ENCODE measurements at regions not wholly inside any gene's neighbourhood (a gene's known extent, or its start where the extent isn't known, plus 50 kb on each side); places are given as distances from the start of the nearest gene placed in this dataset.

- TF ChIP-seq, protein P1, sequence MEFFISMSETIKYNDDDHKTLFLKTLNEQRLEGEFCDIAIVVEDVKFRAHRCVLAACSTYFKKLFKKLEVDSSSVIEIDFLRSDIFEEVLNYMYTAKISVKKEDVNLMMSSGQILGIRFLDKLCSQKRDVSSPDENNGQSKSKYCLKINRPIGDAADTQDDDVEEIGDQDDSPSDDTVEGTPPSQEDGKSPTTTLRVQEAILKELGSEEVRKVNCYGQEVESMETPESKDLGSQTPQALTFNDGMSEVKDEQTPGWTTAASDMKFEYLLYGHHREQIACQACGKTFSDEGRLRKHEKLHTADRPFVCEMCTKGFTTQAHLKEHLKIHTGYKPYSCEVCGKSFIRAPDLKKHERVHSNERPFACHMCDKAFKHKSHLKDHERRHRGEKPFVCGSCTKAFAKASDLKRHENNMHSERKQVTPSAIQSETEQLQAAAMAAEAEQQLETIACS (CRISPR knock-in tag; IDR thresholded peaks at IDR 0.05) = no peak
- 0 out of 2 replicates have a peak, but pooled peaks have one; percentile 22 for TF ChIP-seq ZNF225 (CRISPR knock-in tag; IDR thresholded peaks at IDR 0.05)
- peak; percentile 94 for TF ChIP-seq ZNF652 (CRISPR knock-in tag; IDR thresholded peaks at IDR 0.05; ENCODE audit: borderline replicate concordance, low read depth)
- TF ChIP-seq, protein P2, sequence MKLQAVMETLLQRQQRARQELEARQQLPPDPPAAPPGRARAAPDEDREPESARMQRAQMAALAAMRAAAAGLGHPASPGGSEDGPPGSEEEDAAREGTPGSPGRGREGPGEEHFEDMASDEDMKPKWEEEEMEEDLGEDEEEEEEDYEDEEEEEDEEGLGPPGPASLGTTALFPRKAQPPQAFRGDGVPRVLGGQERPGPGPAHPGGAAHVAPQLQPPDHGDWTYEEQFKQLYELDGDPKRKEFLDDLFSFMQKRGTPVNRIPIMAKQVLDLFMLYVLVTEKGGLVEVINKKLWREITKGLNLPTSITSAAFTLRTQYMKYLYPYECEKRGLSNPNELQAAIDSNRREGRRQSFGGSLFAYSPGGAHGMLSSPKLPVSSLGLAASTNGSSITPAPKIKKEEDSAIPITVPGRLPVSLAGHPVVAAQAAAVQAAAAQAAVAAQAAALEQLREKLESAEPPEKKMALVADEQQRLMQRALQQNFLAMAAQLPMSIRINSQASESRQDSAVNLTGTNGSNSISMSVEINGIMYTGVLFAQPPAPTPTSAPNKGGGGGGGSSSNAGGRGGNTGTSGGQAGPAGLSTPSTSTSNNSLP (IDR thresholded peaks at IDR 0.05; ENCODE audit: low read depth, low read length) = 0 out of 2 replicates have a peak, but pooled peaks have one; percentile 29
- TF ChIP-seq, protein P3, sequence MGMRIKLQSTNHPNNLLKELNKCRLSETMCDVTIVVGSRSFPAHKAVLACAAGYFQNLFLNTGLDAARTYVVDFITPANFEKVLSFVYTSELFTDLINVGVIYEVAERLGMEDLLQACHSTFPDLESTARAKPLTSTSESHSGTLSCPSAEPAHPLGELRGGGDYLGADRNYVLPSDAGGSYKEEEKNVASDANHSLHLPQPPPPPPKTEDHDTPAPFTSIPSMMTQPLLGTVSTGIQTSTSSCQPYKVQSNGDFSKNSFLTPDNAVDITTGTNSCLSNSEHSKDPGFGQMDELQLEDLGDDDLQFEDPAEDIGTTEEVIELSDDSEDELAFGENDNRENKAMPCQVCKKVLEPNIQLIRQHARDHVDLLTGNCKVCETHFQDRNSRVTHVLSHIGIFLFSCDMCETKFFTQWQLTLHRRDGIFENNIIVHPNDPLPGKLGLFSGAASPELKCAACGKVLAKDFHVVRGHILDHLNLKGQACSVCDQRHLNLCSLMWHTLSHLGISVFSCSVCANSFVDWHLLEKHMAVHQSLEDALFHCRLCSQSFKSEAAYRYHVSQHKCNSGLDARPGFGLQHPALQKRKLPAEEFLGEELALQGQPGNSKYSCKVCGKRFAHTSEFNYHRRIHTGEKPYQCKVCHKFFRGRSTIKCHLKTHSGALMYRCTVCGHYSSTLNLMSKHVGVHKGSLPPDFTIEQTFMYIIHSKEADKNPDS (CRISPR knock-in tag; IDR thresholded peaks at IDR 0.05) = no peak
- TF ChIP-seq TFDP2 (CRISPR knock-in tag; IDR thresholded peaks at IDR 0.05) = 0 out of 2 replicates have a peak, but pooled peaks have one; percentile 47
- peak; percentile 90 for TF ChIP-seq PAXIP1 (CRISPR knock-in tag; conservative IDR thresholded peaks at IDR 0.05)
- peak; percentile 58; the same call in 1 of the 2 replicates for TF ChIP-seq ZNF558 (CRISPR knock-in tag; IDR thresholded peaks at IDR 0.05; ENCODE audit: borderline replicate concordance)
- peak; percentile 94 for TF ChIP-seq ZNF18 (CRISPR knock-in tag; IDR thresholded peaks at IDR 0.05; ENCODE audit: insufficient replicate concordance)
- TF ChIP-seq ZNF878 (CRISPR knock-in tag; IDR thresholded peaks at IDR 0.05) = peak; percentile 86; the same call in 1 of the 2 replicates
- TF ChIP-seq NCOR1 (IDR thresholded peaks at IDR 0.05; ENCODE audit: borderline replicate concordance, low read length) = peak; percentile 79; the same call in 1 of the 2 replicates
- TF ChIP-seq MIXL1 (CRISPR knock-in tag; IDR thresholded peaks at IDR 0.05) = peak; percentile 92
- peak; percentile 36; the same call in 1 of the 2 replicates for TF ChIP-seq ZNF24 (IDR thresholded peaks at IDR 0.05)
- TF ChIP-seq CREM (IDR thresholded peaks at IDR 0.05) = 0 out of 2 replicates have a peak, but pooled peaks have one; percentile 14
- TF ChIP-seq CREM (CRISPR knock-in tag; IDR thresholded peaks at IDR 0.05) = no peak
These were observed 249.4 kb upstream of the PCDH20 start (continued) for GRCh38 chr13:61664801-61665705.
